IPS-18a (cell line): ENCODE measurements at regions not wholly inside any gene's neighbourhood (a gene's known extent, or its start where the extent isn't known, plus 50 kb on each side); places are given as distances from the start of the nearest gene placed in this dataset.
"Not testable (repeated sequence)": the region's sequence is repeated elsewhere in the genome, so short reads cannot be mapped to it uniquely, and the experiment has no call there.

ENCODE experiments used
- H3K27ac ChIP-seq: one replicate; pipeline ENCODE4 v1.5.1; 2013; ENCODE audit warnings: low read length
- H3K27me3 ChIP-seq: one replicate; pipeline ENCODE4 v1.6.1; 2013; ENCODE audit warnings: mild to moderate bottlenecking, low read length; ENCODE audit not compliant: control insufficient read depth, insufficient read depth
- H3K36me3 ChIP-seq: one replicate; pipeline ENCODE4 v1.6.1; 2013; ENCODE audit warnings: low read depth, low read length; ENCODE audit not compliant: control insufficient read depth
- H3K4me1 ChIP-seq: one replicate; pipeline ENCODE4 v1.6.1; 2013; ENCODE audit warnings: low read depth, low read length; ENCODE audit not compliant: control insufficient read depth
- H3K4me3 ChIP-seq: one replicate; pipeline ENCODE4 v1.5.1; 2013; ENCODE audit warnings: low read length
- H3K9ac ChIP-seq: one replicate; pipeline ENCODE4 v1.6.1; 2013; ENCODE audit warnings: mild to moderate bottlenecking, low read length, moderate library complexity
- H3K9me3 ChIP-seq: one replicate; pipeline ENCODE4 v1.6.1; 2013; ENCODE audit warnings: low read depth, low read length; ENCODE audit not compliant: control insufficient read depth

- Histone ChIP-seq H3K36me3 (no peaks in the 10 kb centered on the region), H3K27me3 (no peaks in the 10 kb centered on the region), H3K4me3 (no peak overlapping the region), H3K9me3 (no peaks in the 10 kb centered on the region), H3K9ac (no peak overlapping the region), H3K4me1 (peaks cover 12% of the 10 kb centered on the region), H3K27ac (no peak overlapping the region)
Observed at GRCh38 chr16:85221771-85222154, 109.5 kb upstream of the CIBAR2 start.

- Histone ChIP-seq H3K9me3 (no peaks in the 10 kb centered on the region), H3K27ac (no peak overlapping the region), H3K27me3 (no peaks in the 10 kb centered on the region), H3K36me3 (no peaks in the 10 kb centered on the region), H3K4me1 (peaks cover 12% of the 10 kb centered on the region), H3K4me3 (no peak overlapping the region), H3K9ac (no peak overlapping the region)
Observed at GRCh38 chr16:85222155-85222863, 110.0 kb upstream of the CIBAR2 start.

- H3K27me3 ChIP-seq, result no peaks in the 10 kb centered on the region
- H3K27ac ChIP-seq, result no peak overlapping the region
- H3K9ac ChIP-seq, result no peak overlapping the region
Observed at GRCh38 chr16:85225257-85225656, 113.0 kb upstream of the CIBAR2 start.

GRCh38 chr16:85225721-85226120 is 113.4 kb upstream of the CIBAR2 start:
- no peak overlapping the region for H3K9ac ChIP-seq
- H3K4me1 ChIP-seq, result peaks cover 8% of the 10 kb centered on the region
- no peaks in the 10 kb centered on the region for H3K27me3 ChIP-seq
- no peak overlapping the region for H3K4me3 ChIP-seq
- no peaks in the 10 kb centered on the region for H3K36me3 ChIP-seq
- no peak overlapping the region for H3K27ac ChIP-seq
- no peaks in the 10 kb centered on the region for H3K9me3 ChIP-seq

More at GRCh38 chr16:85225257-85225656, 113.0 kb upstream of the CIBAR2 start:
- Histone ChIP-seq H3K36me3 (no peaks in the 10 kb centered on the region), H3K9me3 (no peaks in the 10 kb centered on the region), H3K4me1 (peaks cover 11% of the 10 kb centered on the region), H3K4me3 (no peak overlapping the region)

GRCh38 chr16:85227084-85227945 is 115.0 kb upstream of the CIBAR2 start:
- no peak overlapping the region for H3K9ac ChIP-seq
- H3K36me3 ChIP-seq, result no peaks in the 10 kb centered on the region
- no peaks in the 10 kb centered on the region for H3K9me3 ChIP-seq
- no peak overlapping the region for H3K27ac ChIP-seq
- no peak overlapping the region for H3K4me3 ChIP-seq
- no peaks in the 10 kb centered on the region for H3K27me3 ChIP-seq
- peaks cover 7% of the 10 kb centered on the region for H3K4me1 ChIP-seq

- Histone ChIP-seq H3K9ac (no peak overlapping the region), H3K27ac (no peak overlapping the region), H3K4me3 (no peak overlapping the region), H3K4me1 (no peaks in the 10 kb centered on the region), H3K36me3 (no peaks in the 10 kb centered on the region), H3K27me3 (no peaks in the 10 kb centered on the region), H3K9me3 (no peaks in the 10 kb centered on the region)
Observed at GRCh38 chr16:85227946-85228862, 115.9 kb upstream of the CIBAR2 start.

GRCh38 chr16:85228970-85229430 is 116.7 kb upstream of the CIBAR2 start:
- no peak overlapping the region for H3K27ac ChIP-seq
- H3K4me3 ChIP-seq, result no peak overlapping the region
- no peaks in the 10 kb centered on the region for H3K36me3 ChIP-seq
- peaks cover under 1% of the 10 kb centered on the region for H3K4me1 ChIP-seq
- no peaks in the 10 kb centered on the region for H3K9me3 ChIP-seq
- H3K27me3 ChIP-seq, result no peaks in the 10 kb centered on the region
- H3K9ac ChIP-seq, result no peak overlapping the region

GRCh38 chr16:85229869-85230462 is 117.7 kb upstream of the CIBAR2 start:
- Histone ChIP-seq H3K4me1 (peaks cover 4% of the 10 kb centered on the region), H3K36me3 (no peaks in the 10 kb centered on the region), H3K9me3 (no peaks in the 10 kb centered on the region), H3K27ac (no peak overlapping the region), H3K27me3 (no peaks in the 10 kb centered on the region), H3K4me3 (no peak overlapping the region), H3K9ac (no peak overlapping the region)

GRCh38 chr16:85230764-85231383 is 118.6 kb upstream of the CIBAR2 start:
- H3K4me1 ChIP-seq, H3K36me3 ChIP-seq, H3K9me3 ChIP-seq, H3K9ac ChIP-seq, H3K4me3 ChIP-seq, H3K27me3 ChIP-seq, H3K27ac ChIP-seq: not testable (repeated sequence)

- H3K27ac ChIP-seq, result no peak overlapping the region
- no peaks in the 10 kb centered on the region for H3K27me3 ChIP-seq
- peaks cover 11% of the 10 kb centered on the region for H3K4me1 ChIP-seq
- no peak overlapping the region for H3K4me3 ChIP-seq
- H3K9ac ChIP-seq, result no peak overlapping the region
- H3K36me3 ChIP-seq, result no peaks in the 10 kb centered on the region
- H3K9me3 ChIP-seq, result no peaks in the 10 kb centered on the region
Observed at GRCh38 chr16:85231959-85232358, 119.7 kb upstream of the CIBAR2 start.
